ENCODE measurements at regions not wholly inside any gene's neighbourhood (a gene's known extent, or its start where the extent isn't known, plus 50 kb on each side); places are given as distances from the start of the nearest gene placed in this dataset.

- Histone ChIP-seq H3F3A (ENCODE audit: control insufficient read depth, insufficient read depth) (no peaks in the 10 kb centered on the region), H3K4me2 (ENCODE audit: low read length) (no peak overlapping the region), H3K79me2 (ENCODE audit: control insufficient read depth, low read length) (no peaks in the 10 kb centered on the region), H3K27me3 (ENCODE audit: control insufficient read depth, low read length) (no peaks in the 10 kb centered on the region), H3K27ac (ENCODE audit: low read depth, low read length) (no peak overlapping the region), H4K20me1 (ENCODE audit: control insufficient read depth, insufficient read depth, low read depth, low read length) (no peaks in the 10 kb centered on the region), H3K4me1 (ENCODE audit: control insufficient read depth, low read length) (no peaks in the 10 kb centered on the region), H3K9me2 (replicated peaks; ENCODE audit: control insufficient read depth, low read length) (no peaks in the 10 kb centered on the region), H3K36me3 (ENCODE audit: control insufficient read depth, low read length) (no peaks in the 10 kb centered on the region), H3K4me3 (ENCODE audit: low read length) (no peak overlapping the region), H3K9me3 (ENCODE audit: control insufficient read depth, insufficient read depth, low read length) (peaks cover 3% of the 10 kb centered on the region; the same call in 1 of the 2 replicates)
- TF ChIP-seq CTCF (IDR thresholded peaks at IDR 0.05; ENCODE audit: low read depth, low read length, poor library complexity, severe bottlenecking) (no peak), EZH2phosphoT487 (IDR thresholded peaks at IDR 0.05; ENCODE audit: borderline replicate concordance, low read length) (no peak)
These were observed 61.8 kb downstream of the SDR9C7 start for GRCh38 chr12:56872366-56872765.

- no peaks in the 10 kb centered on the region for H3K27me3 ChIP-seq (ENCODE audit: control insufficient read depth, low read length)
- H3K27ac ChIP-seq (ENCODE audit: low read depth, low read length) = no peak overlapping the region
- H3K4me3 ChIP-seq (ENCODE audit: low read length) = no peak overlapping the region
- no peaks in the 10 kb centered on the region for H3K9me2 ChIP-seq (replicated peaks; ENCODE audit: control insufficient read depth, low read length)
- no peak for TF ChIP-seq EZH2phosphoT487 (IDR thresholded peaks at IDR 0.05; ENCODE audit: borderline replicate concordance, low read length)
- no peak for TF ChIP-seq CTCF (IDR thresholded peaks at IDR 0.05; ENCODE audit: low read depth, low read length, poor library complexity, severe bottlenecking)
- H3K36me3 ChIP-seq (ENCODE audit: control insufficient read depth, low read length) = no peaks in the 10 kb centered on the region
- no peaks in the 10 kb centered on the region for H4K20me1 ChIP-seq (ENCODE audit: control insufficient read depth, insufficient read depth, low read depth, low read length)
- no peaks in the 10 kb centered on the region for H3K4me1 ChIP-seq (ENCODE audit: control insufficient read depth, low read length)
- no peaks in the 10 kb centered on the region for H3F3A ChIP-seq (ENCODE audit: control insufficient read depth, insufficient read depth)
- H3K9me3 ChIP-seq (ENCODE audit: control insufficient read depth, insufficient read depth, low read length) = peaks cover 44% of the 10 kb centered on the region
- H3K4me2 ChIP-seq (ENCODE audit: low read length) = no peak overlapping the region
- H3K79me2 ChIP-seq (ENCODE audit: control insufficient read depth, low read length) = no peaks in the 10 kb centered on the region
These were observed 67.0 kb downstream of the SDR9C7 start for GRCh38 chr12:56867216-56867615.

GRCh38 chr12:56866493-56866892, 67.7 kb downstream of the SDR9C7 start:
- Histone ChIP-seq H3K9me2 (replicated peaks; ENCODE audit: control insufficient read depth, low read length) (no peaks in the 10 kb centered on the region), H3K4me3 (ENCODE audit: low read length) (no peak overlapping the region), H3K9me3 (ENCODE audit: control insufficient read depth, insufficient read depth, low read length) (peaks cover 48% of the 10 kb centered on the region)

More at GRCh38 chr12:56866493-56866892, 67.7 kb downstream of the SDR9C7 start:
- no peaks in the 10 kb centered on the region for H3K27me3 ChIP-seq (ENCODE audit: control insufficient read depth, low read length)
- H3K4me1 ChIP-seq (ENCODE audit: control insufficient read depth, low read length) = no peaks in the 10 kb centered on the region
- H3K36me3 ChIP-seq (ENCODE audit: control insufficient read depth, low read length) = no peaks in the 10 kb centered on the region
- no peaks in the 10 kb centered on the region for H4K20me1 ChIP-seq (ENCODE audit: control insufficient read depth, insufficient read depth, low read depth, low read length)
- H3F3A ChIP-seq (ENCODE audit: control insufficient read depth, insufficient read depth) = no peaks in the 10 kb centered on the region
- no peak overlapping the region for H3K4me2 ChIP-seq (ENCODE audit: low read length)
- no peak overlapping the region for H3K27ac ChIP-seq (ENCODE audit: low read depth, low read length)
- no peaks in the 10 kb centered on the region for H3K79me2 ChIP-seq (ENCODE audit: control insufficient read depth, low read length)
- TF ChIP-seq CTCF (IDR thresholded peaks at IDR 0.05; ENCODE audit: low read depth, low read length, poor library complexity, severe bottlenecking) = no peak
- no peak for TF ChIP-seq EZH2phosphoT487 (IDR thresholded peaks at IDR 0.05; ENCODE audit: borderline replicate concordance, low read length)
